Activated CD4-positive, alpha-beta T cell treated with anti-CD3 and anti-CD28 coated beads, Interleukin-2, amount 50 U/mL, for 24 hours (primary cell): ENCODE measurements at regions not wholly inside any gene's neighbourhood (a gene's known extent, or its start where the extent isn't known, plus 50 kb on each side); places are given as distances from the start of the nearest gene placed in this dataset.

Experiments
- DNase-seq, 2 donors: peaks; one replicate each; pipeline ENCODE4 v3.0.0-alpha.2; 2020; ENCODE audit warnings: low read depth in 1 of 2, low spot score in 1 of 2

- DNase-seq, result no peak
Observed at GRCh38 chr3:72494130-72494529, 354.1 kb downstream of the SHQ1 start.

- no peak for DNase-seq
Observed at GRCh38 chr3:72492240-72492639, 356.0 kb downstream of the SHQ1 start.

GRCh38 chr3:72490688-72491435 lies 357.4 kb downstream of the SHQ1 start:
- DNase-seq, result no peak

DNA sequence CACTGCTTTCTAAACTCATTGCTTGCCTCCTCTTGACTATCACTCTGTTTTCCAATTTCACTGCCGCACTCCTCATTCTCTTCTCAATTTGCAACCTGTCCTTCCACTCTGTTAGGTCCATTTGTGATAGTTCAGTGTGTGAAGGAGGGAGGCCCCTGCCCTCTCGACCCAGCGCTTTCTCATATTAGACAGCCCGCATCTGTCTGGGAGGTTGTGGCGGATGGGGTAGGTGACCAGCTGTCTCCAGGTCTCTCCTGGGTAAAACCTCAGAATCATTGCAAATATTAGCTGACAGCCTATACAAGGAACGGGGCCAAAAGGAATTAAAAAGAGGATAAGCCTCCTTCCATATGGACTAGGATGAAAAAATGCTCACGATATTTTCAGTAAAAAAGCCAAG lies 358.3 kb downstream of the SHQ1 start:
- DNase-seq, result no peak

- no peak for DNase-seq
Observed at GRCh38 chr3:72488738-72489035, 359.6 kb downstream of the SHQ1 start.

DNA sequence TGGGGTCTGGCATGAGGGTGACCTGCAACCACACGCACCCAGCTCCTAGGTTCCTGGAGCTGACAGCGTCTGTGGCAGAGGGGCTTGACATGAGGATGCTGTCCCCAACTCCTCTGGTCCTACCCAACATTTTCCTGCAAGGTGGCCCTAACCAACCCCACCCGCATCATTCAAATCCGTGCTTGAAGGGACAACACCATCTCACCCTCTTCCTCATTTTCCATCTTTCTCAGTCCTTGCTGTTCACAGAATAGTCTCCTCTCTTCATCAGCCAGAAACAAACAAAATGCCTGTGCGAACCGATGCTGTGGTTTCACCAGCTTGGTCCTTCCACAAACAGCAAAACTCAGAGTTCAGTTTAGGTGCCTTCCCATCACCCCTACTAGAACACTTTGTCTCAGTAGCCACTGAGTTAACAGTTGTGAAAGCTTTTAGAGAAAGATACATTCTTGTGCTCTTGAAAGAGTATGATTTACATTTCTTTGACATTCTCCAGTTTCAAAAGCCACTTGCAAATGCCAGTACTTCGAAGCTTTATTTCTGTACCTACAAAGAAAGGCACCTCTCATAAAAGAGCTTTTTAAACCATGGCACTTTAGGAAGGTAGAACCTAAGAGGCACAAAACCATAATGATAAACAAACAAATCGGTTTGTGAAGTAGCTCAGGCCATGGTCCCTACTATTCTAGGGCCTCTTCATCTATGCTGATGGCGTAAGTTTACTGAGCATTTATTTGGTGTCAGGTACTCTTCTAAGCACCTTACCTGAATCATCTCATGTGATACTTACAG lies 360.1 kb downstream of the SHQ1 start:
- DNase-seq, result no peak

- DNase-seq, result peak in 1 of 2 donors; percentile 12
Observed at GRCh38 chr3:72487078-72487765, 361.0 kb downstream of the SHQ1 start.

DNA sequence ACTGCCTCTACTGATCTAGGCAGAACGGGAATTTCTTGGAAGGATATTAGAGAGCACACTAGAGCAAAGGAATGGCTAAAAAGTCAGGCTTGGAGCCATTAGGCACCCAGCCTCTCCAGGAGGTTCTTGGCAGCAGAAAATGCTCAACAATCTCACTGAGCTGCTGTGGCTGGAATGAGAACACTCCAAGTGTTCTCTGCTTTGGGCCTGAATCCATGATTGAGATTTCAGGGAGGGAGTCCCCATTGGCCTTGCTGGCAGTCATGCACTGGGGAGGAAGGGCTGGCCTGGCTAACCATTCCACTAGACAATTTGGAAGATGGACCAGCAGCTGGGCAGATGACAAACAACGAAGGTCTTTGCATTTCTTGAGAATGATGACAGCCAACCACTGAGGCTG lies 362.6 kb downstream of the SHQ1 start:
- DNase-seq, result no peak

GRCh38 chr3:72483554-72484104 lies 364.6 kb downstream of the SHQ1 start:
- DNase-seq, result no peak

DNA sequence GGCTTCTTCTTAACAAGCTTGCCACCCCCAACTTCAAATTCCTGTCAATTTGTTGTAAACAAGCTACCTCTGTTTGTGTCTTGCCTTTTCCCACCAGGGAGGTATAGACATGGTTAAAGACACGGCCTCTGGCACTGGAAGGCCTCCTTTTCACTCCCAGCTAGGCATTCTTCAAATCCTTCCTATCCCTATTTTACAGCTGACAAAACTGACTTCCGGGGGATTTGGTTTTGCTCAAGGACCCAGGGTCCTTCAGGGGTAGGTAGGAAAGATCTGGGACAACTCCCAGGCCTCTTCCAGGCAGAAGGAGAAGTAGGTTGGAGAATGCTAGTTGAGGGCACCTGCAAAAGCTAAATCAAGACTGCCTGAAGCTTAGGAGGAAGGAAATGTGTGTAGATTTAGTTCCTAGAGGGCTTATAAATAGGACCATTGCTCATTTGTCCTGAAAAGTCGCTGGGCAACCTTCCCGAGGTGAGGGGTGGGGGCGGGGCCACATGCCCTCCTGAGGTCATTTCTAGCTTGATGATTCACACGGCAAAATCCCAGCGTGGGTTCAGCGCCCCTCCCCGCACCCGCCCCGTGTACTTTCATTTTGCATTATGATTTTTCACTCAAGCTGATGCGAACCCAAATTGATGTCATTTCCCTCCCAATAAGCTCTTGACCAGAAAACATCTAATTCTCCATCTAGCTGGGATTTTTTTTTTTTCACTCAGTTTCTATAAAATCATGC lies 365.5 kb downstream of the SHQ1 start:
- peak; percentile 66 to 77 for DNase-seq

DNA sequence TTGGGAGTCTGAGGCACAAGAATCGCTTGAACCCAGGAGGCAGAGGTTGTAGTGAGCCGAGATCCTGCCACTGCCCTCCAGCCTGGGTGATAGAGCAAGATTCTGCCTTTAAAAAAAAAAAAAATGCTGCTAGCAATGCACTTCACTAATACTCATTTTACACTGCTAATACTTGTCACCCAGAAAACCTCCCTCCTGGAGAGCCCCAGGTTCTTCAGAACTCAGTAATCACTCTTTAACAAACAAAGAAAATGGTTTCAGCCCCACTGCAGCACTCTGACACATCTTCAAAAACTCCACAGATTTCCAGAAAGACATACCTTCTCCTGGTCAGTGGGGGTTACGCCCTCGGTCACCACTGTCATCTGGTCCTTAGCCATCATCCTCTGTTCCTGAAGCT lies 366.7 kb downstream of the SHQ1 start:
- DNase-seq, result no peak

GRCh38 chr3:72480366-72480765 lies 367.9 kb downstream of the SHQ1 start:
- DNase-seq, result no peak

DNA sequence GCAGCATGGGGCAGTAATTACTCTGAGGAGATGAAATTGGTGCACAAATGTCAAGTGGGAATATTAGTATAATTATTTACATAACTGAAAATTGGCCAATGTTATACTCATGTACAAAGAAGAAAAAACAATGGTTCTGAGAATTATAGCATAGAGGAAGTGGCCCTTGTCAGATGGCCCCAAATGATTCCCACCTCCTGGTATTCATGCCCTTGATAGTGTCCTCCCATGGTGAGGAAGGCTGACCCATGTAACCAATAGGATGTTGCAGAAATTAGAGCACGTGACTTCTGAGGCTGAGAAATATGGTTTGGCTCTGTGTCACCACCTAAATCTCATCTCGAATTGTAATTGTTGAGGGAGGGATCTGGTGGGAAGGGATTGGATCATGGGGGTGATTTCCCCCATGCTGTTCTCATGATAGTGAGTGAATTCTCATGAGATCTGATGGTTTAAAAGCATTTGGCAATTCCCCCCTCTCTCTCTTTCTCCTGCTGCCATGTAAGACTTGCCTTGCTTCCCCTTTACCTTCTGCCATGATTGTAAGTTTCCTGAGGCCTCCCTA lies 368.5 kb downstream of the SHQ1 start:
- no peak for DNase-seq

DNA sequence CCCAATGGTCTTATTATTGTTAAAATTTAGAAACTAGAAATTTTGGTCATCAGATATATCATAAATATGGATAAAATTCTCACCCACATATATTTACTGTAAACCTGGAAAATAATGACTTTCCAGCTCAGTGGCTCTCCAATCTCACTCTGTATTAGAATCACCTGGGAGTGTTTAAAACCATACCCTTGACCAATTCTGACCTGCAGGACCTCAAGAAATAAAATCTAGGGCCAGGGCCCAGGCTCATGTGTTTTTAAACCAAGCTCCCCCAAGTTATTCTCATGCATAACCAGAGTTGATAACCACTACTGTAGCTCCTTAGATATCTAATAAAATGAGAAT lies 372.1 kb downstream of the SHQ1 start:
- no peak for DNase-seq

DNA sequence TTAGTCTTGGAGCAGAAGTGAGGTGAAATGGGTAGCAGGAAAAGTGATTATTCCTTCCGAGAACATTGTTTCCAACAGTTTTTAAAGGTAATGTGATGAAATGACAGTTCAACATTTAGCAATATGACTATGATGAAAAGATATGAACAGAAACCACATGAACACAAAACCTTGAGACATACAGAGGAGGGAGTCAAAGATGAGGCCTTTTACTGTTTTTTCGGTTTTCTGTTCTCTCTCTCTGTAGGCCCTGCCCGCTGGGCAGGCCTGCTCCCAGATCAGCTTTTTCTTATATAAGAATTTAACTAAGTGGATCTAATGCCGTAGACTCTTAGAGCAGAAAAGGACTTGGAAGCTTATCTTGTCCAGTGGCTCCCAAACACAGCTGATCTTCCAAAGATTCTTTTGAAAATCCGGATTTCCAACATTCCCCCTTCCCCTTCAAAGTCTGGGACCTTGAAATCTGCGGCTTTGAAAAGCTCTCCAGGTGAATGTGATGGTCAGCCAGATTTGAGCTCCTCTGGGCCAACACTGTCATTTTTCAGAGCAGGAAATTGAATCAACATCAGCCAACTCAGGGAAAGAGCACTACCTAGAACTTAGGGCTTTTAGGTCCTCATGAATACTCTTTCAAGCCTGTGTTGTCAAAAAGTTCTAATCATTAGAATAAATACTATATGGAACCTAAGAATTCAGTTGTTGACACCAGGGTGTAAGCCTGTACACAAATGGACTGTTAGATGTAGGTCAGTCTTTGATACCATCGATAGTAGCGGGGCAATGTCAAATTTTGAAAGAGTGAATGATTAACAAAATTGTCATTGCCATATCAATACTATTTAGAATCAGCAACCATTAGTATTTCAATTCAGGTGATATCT lies 372.7 kb downstream of the SHQ1 start:
- DNase-seq, result no peak

- no peak for DNase-seq
Observed at GRCh38 chr3:72474775-72475174, 373.5 kb downstream of the SHQ1 start.

DNA sequence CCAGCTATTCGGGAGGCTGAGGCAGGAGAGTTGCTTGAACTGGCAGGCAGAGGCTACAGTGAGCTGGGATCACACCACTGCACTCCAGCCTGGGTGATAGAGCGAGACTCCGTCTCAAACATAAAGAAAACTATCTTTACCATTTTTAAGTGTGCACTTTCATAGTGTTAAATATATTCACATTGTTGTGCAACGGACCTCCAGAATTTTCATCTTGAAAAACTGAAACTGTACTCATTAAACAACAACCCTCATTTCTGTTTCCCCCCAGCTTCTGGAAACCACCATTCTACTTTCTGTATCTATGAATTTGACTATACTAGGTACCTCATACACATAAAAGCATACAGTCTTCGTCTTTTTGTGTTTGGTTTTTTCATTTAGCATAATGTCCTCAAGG lies 375.1 kb downstream of the SHQ1 start:
- no peak for DNase-seq

GRCh38 chr3:72470904-72471417 lies 377.3 kb downstream of the SHQ1 start:
- no peak for DNase-seq

- no peak for DNase-seq
Observed at GRCh38 chr3:72465853-72466252, 382.4 kb downstream of the SHQ1 start.

DNA sequence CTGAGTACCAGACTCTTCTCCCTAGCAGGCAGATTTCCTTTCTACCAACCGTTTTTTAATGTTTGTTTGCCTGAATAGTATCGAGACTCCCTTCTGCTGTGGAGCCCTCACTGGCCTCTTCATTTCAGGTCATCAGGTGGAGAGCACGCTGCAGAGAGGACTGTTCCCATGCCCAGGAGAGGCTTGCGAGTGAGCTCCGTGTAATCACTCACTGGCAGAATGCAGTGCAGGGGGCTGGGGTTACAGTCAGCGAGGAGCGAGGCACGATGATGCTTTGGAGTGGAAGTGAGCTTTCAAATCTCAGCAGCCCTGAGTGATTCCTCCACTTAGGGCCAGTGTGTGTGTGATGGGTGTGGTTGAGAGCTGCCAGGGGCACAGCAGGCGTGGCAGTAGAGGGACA lies 385.2 kb downstream of the SHQ1 start:
- DNase-seq, result no peak
